Ishikawa (cell line): ENCODE measurements at regions not wholly inside any gene's neighbourhood (a gene's known extent, or its start where the extent isn't known, plus 50 kb on each side); places are given as distances from the start of the nearest gene placed in this dataset.

ENCODE experiments used
- CEBPB ChIP-seq: IDR thresholded peaks from 2 replicates; pipeline ENCODE4 v1.6.1; 2012
- EP300 ChIP-seq: IDR thresholded peaks from 2 replicates; pipeline ENCODE4 v1.6.1; 2012; ENCODE audit warnings: borderline replicate concordance
- FOXM1 ChIP-seq: IDR thresholded peaks from 2 replicates; pipeline ENCODE4 v1.6.1; 2012; ENCODE audit warnings: low read depth, borderline replicate concordance
- MAX ChIP-seq: IDR thresholded peaks from 2 replicates; pipeline ENCODE4 v1.6.1; 2012
- NFIC ChIP-seq: IDR thresholded peaks from 2 replicates; pipeline ENCODE4 v1.6.1; 2012
- RAD21 ChIP-seq: IDR thresholded peaks from 2 replicates; pipeline ENCODE4 v1.6.1; 2012; ENCODE audit warnings: low read depth
- REST ChIP-seq: IDR thresholded peaks from 2 replicates; pipeline ENCODE4 v1.6.1; 2012; ENCODE audit warnings: low read depth, mild to moderate bottlenecking
- TAF1 ChIP-seq: IDR thresholded peaks from 2 replicates; pipeline ENCODE4 v1.6.1; 2012; ENCODE audit warnings: low read depth, mild to moderate bottlenecking
- TEAD4 ChIP-seq: IDR thresholded peaks from 2 replicates; pipeline ENCODE4 v1.6.1; 2012
- YY1 ChIP-seq: IDR thresholded peaks from 2 replicates; pipeline ENCODE4 v1.6.1; 2012; ENCODE audit warnings: low read depth

- TF ChIP-seq RAD21 (no peak), REST (no peak), FOXM1 (no peak), YY1 (no peak), CEBPB (no peak), EP300 (no peak), MAX (no peak), NFIC (no peak), TEAD4 (no peak), TAF1 (no peak)
Measured at GRCh38 chr5:82924226-82925060, 152.8 kb downstream of the TMEM167A start.
